Activated B cell treated with CpG ODN at 0.5 μM for 24 hours (primary cell): ENCODE measurements at regions not wholly inside any gene's neighbourhood (a gene's known extent, or its start where the extent isn't known, plus 50 kb on each side); places are given as distances from the start of the nearest gene placed in this dataset.

ENCODE experiments used
- ATAC-seq: fragments of 200-7000 bp; cut with Tn5 transposase; one replicate; pipeline ENCODE4 v1.10.0; 2021; ENCODE audit warnings: low read depth, mild to moderate bottlenecking, moderate library complexity
- CTCF ChIA-PET: fragments of 350-600 bp; sonication (Branson Sonifier 250); formaldehyde crosslinking; loops from one replicate; lab custom pipeline; 2021; ENCODE audit warnings: antibody characterized with exemption; lab: Charles Lee
- POLR2A ChIA-PET: fragments of 350-600 bp; sonication (Branson Sonifier 250); formaldehyde crosslinking; loops from one replicate; lab custom pipeline; 2021; ENCODE audit warnings: antibody characterized with exemption; lab: Charles Lee
- DNase-seq: peaks from one replicate; pipeline ENCODE4 v3.0.0; 2022
- H3K27ac Mint-ChIP-seq: one replicate; pipeline ENCODE4 v1.8.0; 2020; ENCODE audit warnings: mixed read lengths
- H3K27me3 Mint-ChIP-seq: one replicate; pipeline ENCODE4 v1.8.0; 2021; ENCODE audit warnings: mixed read lengths
- H3K36me3 Mint-ChIP-seq: one replicate; pipeline ENCODE4 v1.8.0; 2021; ENCODE audit warnings: low read depth, mixed read lengths
- H3K4me1 Mint-ChIP-seq: one replicate; pipeline ENCODE4 v1.8.0; 2021; ENCODE audit warnings: mixed read lengths
- H3K4me3 Mint-ChIP-seq: one replicate; pipeline ENCODE4 v1.8.0; 2020; ENCODE audit warnings: mild to moderate bottlenecking, mixed read lengths
- H3K9me3 Mint-ChIP-seq: one replicate; pipeline ENCODE4 v1.8.0; 2020; ENCODE audit warnings: mixed read lengths
- intact Hi-C: fragments of 100-400 bp; cut with micrococcal nuclease; formaldehyde crosslinking; loops from one replicate; pipeline ENCODE4 v1.15.1; 2024
- TF ChIP-seq, protein P1 (sequence below): fragments of 200-600 bp; IDR thresholded peaks from one replicate; pipeline ENCODE4 v1.8.0; 2022; ENCODE audit warnings: antibody characterized with exemption, mild to moderate bottlenecking

DNA sequence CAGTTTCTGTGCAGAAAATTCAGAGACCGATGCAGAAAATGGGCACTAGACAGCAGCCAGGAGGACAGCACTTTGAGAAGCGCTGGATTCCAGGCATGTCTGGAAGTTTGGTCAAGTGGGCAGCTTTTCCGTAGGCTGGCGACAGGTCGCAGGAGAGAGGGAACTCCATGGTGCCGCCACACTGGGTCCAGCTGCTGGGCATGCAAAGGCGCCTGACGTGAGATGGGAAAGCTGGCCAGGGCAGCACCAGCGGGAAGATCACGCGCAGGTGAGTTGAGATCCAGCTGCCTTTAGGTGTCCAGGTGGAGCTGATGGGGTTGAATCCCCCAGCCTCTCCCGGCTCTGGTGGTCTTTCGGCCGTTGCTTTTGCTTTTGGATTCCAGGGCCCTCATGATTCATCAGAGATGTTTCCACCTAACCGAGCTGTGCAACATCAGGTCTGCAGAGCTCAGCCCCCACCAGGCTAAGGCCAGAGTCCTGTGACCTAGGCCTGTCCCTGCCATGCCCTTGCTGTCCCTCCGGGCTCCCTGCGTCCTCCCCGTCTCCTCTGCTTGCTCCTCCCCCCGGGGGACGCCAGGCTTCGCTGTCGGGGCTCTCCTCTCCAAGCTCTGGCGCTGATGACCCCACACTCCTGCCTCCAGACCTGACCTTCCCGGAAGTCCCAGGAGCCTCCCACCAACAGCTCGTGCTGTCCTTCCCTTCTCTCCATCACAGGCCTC lies 1001.7 kb downstream of the BRD1 start:
- Mint-ChIP-seq H3K4me1 (no peaks in the 10 kb centered on the region), H3K27ac (no peak overlapping the region), H3K4me3 (no peak overlapping the region), H3K36me3 (no peaks in the 10 kb centered on the region), H3K27me3 (peaks cover 3% of the 10 kb centered on the region), H3K9me3 (peaks cover 3% of the 10 kb centered on the region)
- intact Hi-C loops, result no loop called here
- TF ChIP-seq, protein P1, sequence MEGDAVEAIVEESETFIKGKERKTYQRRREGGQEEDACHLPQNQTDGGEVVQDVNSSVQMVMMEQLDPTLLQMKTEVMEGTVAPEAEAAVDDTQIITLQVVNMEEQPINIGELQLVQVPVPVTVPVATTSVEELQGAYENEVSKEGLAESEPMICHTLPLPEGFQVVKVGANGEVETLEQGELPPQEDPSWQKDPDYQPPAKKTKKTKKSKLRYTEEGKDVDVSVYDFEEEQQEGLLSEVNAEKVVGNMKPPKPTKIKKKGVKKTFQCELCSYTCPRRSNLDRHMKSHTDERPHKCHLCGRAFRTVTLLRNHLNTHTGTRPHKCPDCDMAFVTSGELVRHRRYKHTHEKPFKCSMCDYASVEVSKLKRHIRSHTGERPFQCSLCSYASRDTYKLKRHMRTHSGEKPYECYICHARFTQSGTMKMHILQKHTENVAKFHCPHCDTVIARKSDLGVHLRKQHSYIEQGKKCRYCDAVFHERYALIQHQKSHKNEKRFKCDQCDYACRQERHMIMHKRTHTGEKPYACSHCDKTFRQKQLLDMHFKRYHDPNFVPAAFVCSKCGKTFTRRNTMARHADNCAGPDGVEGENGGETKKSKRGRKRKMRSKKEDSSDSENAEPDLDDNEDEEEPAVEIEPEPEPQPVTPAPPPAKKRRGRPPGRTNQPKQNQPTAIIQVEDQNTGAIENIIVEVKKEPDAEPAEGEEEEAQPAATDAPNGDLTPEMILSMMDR, result no peak
- no peak for ATAC-seq
- no peak for DNase-seq
- ChIA-PET POLR2A (no interaction called here), CTCF (no interaction called here)

DNA sequence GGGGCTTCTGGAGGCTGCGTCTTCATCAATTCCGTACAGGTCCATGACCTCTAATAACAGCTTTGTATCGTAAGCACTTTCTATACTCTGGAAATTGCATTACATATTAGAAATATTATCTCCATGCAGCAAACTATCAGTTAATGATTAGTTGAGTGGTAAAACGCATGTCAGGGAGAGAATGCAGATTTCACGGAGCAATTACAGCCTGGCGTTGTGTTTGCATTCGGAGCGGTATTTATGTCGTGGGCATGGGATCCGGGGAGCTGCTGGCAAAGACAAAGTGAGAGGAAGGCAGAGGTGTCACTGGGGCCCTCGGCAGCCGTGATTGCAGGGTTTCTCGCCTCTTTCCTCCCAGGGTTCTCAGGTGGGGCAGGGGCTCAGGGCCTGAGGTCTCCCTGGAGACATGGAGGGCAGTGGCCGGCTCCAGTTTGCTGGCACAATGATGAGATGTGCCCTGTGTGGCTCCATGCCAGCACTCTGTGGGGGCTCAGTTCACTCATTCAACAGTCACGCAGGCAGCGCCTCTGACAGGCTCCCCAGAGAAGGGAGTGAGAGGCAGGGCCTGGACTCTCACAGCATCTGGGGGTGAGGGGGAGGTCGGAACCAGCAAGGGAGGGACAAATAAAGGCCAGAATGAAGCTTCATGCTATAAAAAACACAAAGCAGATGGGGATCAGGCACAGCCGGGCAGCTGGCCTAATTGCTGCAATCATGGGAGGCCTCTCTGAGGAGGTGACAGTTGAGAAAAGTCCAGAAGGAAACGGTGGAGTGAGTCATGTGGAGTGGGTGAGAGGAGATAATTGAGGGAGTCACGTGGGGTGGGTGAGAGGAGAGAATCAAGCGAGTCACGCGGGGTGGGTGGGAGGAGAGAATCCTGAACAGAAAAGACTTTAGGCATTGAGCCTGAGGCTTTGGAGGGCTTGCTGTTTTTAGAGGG lies 1002.7 kb downstream of the BRD1 start:
- Mint-ChIP-seq H3K4me1 (no peaks in the 10 kb centered on the region), H3K27ac (no peak overlapping the region), H3K9me3 (no peaks in the 10 kb centered on the region), H3K4me3 (no peak overlapping the region), H3K36me3 (no peaks in the 10 kb centered on the region), H3K27me3 (peaks cover 3% of the 10 kb centered on the region)
- intact Hi-C loops, result no loop called here
- ChIA-PET CTCF (no interaction called here), POLR2A (no interaction called here)
- ATAC-seq (no peak), DNase-seq (no peak)
- TF ChIP-seq, protein P1, result no peak

DNA sequence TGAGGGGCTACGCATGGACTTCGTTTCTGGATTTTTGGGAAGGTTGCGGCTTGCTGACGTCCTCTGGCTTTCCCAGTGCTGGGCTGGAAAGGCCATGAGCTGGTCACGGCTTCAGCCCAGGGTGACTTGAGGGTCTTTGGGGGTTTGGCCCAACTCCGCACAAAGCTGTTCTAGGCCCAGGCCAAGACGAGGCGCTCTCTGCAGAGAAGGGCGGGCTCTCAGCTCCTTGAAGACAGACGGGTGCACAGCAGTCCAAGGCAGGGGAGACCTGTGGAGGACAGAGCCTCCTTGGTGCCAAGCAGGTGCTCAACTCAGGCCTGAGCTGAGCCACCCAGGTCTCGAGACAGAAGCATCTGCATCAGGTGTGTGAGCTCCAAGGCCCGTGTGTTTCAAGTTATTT lies 1003.7 kb downstream of the BRD1 start:
- intact Hi-C loops, result no loop called here
- Mint-ChIP-seq H3K27me3 (peaks cover 1% of the 10 kb centered on the region), H3K9me3 (no peaks in the 10 kb centered on the region), H3K27ac (no peak overlapping the region), H3K4me3 (no peak overlapping the region), H3K36me3 (no peaks in the 10 kb centered on the region), H3K4me1 (no peaks in the 10 kb centered on the region)
- TF ChIP-seq, protein P1, result no peak
- ATAC-seq (no peak), DNase-seq (no peak)
- ChIA-PET POLR2A (no interaction called here), CTCF (no interaction called here)

DNA sequence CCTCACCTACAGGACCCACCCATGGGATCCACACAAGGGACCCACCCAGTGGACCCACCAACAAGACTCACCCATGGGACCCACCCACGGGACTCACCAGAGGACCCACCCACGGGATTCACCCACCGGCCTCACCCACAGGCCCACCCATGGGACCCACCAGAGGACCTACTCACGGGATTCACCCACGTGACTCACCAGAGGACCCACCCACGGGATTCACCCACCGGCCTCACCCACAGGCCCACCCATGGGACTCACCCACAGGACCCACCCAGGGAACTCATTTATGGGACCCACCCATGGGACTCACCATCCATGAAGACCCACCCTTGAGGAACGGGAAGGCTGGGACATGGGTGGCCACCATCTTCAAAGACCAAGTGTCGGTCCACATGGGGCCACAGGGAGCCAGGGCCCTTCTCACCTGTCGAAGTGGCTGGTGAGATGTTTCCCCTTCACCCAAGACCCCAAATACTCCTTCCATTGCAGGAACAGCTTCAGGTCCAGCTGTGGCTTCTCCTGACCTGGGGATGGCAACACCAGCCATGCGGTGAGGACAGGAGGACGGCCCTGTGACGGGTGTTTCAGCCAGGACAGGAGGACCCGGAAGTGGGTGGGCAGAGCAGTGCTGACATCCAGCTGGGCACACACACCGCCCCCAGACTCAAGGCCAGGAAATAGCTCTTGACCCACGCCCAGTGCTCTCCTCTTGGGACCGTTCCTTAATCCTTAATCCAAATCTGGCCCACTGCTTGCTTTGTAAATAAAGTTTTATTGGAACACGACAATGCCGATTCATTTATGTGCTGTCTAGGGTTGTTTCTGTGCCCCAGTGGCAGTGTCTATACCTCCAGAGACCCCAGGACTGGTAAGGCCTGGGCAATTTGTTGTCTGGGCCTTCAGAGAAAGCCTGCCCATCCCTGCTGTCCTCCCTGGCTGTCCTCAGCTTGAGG lies 1005.1 kb downstream of the BRD1 start:
- Mint-ChIP-seq H3K9me3 (no peaks in the 10 kb centered on the region), H3K36me3 (no peaks in the 10 kb centered on the region), H3K27ac (no peak overlapping the region), H3K27me3 (peaks cover 1% of the 10 kb centered on the region), H3K4me3 (no peak overlapping the region), H3K4me1 (no peaks in the 10 kb centered on the region)
- TF ChIP-seq, protein P1, result no peak
- POLR2A ChIA-PET, result no interaction called here
- ATAC-seq, result no peak
- CTCF ChIA-PET, result no interaction called here
- DNase-seq, result no peak
- intact Hi-C loops, result no loop called here
